ENCODE measurements at regions not wholly inside any gene's neighbourhood (a gene's known extent, or its start where the extent isn't known, plus 50 kb on each side); places are given as distances from the start of the nearest gene placed in this dataset.

DNA sequence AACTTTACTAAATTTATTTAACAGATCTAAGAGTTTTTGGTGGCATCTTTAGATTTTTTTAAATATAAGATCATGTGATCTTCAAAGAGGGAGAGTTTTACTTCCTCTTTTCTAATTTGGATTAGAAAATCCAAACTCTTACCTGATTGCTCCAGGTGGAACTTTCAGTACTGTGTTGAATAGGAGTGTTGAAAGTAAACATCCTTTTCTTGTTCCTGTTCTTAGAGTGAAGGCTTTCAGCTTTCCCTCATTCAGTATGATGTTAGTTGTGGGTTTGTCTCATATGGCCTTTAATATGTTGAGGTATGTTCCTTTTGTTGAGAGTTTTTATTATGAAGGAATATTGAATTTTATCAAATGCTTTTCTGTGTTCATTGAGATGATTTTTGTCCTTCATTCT lies 650.0 kb upstream of the SGCD start (continued):
- TF ChIP-seq CHD1 (IDR thresholded peaks at IDR 0.05; ENCODE audit: low read depth, low read length): no peak
- no peak for TF ChIP-seq NRF1 (IDR thresholded peaks at IDR 0.05; ENCODE audit: low read depth, low read length)
- no peak for TF ChIP-seq RAD21 (IDR thresholded peaks at IDR 0.05 in 1 of 2, conservative IDR thresholded peaks at IDR 0.05 in 1 of 2; ENCODE audit: low read depth in 2 of 2, low read length in 2 of 2)
- no peak for TF ChIP-seq CBX8 (IDR thresholded peaks at IDR 0.05; ENCODE audit: borderline replicate concordance, low read depth, low read length)
- TF ChIP-seq, protein P1, sequence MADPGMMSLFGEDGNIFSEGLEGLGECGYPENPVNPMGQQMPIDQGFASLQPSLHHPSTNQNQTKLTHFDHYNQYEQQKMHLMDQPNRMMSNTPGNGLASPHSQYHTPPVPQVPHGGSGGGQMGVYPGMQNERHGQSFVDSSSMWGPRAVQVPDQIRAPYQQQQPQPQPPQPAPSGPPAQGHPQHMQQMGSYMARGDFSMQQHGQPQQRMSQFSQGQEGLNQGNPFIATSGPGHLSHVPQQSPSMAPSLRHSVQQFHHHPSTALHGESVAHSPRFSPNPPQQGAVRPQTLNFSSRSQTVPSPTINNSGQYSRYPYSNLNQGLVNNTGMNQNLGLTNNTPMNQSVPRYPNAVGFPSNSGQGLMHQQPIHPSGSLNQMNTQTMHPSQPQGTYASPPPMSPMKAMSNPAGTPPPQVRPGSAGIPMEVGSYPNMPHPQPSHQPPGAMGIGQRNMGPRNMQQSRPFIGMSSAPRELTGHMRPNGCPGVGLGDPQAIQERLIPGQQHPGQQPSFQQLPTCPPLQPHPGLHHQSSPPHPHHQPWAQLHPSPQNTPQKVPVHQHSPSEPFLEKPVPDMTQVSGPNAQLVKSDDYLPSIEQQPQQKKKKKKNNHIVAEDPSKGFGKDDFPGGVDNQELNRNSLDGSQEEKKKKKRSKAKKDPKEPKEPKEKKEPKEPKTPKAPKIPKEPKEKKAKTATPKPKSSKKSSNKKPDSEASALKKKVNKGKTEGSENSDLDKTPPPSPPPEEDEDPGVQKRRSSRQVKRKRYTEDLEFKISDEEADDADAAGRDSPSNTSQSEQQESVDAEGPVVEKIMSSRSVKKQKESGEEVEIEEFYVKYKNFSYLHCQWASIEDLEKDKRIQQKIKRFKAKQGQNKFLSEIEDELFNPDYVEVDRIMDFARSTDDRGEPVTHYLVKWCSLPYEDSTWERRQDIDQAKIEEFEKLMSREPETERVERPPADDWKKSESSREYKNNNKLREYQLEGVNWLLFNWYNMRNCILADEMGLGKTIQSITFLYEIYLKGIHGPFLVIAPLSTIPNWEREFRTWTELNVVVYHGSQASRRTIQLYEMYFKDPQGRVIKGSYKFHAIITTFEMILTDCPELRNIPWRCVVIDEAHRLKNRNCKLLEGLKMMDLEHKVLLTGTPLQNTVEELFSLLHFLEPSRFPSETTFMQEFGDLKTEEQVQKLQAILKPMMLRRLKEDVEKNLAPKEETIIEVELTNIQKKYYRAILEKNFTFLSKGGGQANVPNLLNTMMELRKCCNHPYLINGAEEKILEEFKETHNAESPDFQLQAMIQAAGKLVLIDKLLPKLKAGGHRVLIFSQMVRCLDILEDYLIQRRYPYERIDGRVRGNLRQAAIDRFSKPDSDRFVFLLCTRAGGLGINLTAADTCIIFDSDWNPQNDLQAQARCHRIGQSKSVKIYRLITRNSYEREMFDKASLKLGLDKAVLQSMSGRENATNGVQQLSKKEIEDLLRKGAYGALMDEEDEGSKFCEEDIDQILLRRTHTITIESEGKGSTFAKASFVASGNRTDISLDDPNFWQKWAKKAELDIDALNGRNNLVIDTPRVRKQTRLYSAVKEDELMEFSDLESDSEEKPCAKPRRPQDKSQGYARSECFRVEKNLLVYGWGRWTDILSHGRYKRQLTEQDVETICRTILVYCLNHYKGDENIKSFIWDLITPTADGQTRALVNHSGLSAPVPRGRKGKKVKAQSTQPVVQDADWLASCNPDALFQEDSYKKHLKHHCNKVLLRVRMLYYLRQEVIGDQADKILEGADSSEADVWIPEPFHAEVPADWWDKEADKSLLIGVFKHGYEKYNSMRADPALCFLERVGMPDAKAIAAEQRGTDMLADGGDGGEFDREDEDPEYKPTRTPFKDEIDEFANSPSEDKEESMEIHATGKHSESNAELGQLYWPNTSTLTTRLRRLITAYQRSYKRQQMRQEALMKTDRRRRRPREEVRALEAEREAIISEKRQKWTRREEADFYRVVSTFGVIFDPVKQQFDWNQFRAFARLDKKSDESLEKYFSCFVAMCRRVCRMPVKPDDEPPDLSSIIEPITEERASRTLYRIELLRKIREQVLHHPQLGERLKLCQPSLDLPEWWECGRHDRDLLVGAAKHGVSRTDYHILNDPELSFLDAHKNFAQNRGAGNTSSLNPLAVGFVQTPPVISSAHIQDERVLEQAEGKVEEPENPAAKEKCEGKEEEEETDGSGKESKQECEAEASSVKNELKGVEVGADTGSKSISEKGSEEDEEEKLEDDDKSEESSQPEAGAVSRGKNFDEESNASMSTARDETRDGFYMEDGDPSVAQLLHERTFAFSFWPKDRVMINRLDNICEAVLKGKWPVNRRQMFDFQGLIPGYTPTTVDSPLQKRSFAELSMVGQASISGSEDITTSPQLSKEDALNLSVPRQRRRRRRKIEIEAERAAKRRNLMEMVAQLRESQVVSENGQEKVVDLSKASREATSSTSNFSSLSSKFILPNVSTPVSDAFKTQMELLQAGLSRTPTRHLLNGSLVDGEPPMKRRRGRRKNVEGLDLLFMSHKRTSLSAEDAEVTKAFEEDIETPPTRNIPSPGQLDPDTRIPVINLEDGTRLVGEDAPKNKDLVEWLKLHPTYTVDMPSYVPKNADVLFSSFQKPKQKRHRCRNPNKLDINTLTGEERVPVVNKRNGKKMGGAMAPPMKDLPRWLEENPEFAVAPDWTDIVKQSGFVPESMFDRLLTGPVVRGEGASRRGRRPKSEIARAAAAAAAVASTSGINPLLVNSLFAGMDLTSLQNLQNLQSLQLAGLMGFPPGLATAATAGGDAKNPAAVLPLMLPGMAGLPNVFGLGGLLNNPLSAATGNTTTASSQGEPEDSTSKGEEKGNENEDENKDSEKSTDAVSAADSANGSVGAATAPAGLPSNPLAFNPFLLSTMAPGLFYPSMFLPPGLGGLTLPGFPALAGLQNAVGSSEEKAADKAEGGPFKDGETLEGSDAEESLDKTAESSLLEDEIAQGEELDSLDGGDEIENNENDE (IDR thresholded peaks at IDR 0.05; ENCODE audit: insufficient replicate concordance, low read length): no peak
- no peak for TF ChIP-seq TCF12 (IDR thresholded peaks at IDR 0.05; ENCODE audit: low read depth, low read length)

Data from H1 (cell line).